ENCODE measurements at regions not wholly inside any gene's neighbourhood (a gene's known extent, or its start where the extent isn't known, plus 50 kb on each side); places are given as distances from the start of the nearest gene placed in this dataset.

GRCh38 chr22:49594078-49594477 is 233.6 kb downstream of the BRD1 start:
- no peak overlapping the region for H3K4me3 ChIP-seq (ENCODE audit: low read depth in 1 of 5, low read length in 5 of 5)
- H3K9me3 ChIP-seq (ENCODE audit: control insufficient read depth in 5 of 5, low read length in 5 of 5), result peaks cover 0 to 31% (median 0%) of the 10 kb centered on the region in 5 donors
- no peak overlapping the region for H3K9ac ChIP-seq (ENCODE audit: low read length in 5 of 5)
- H3K4me1 ChIP-seq (ENCODE audit: control insufficient read depth in 5 of 5, insufficient read depth in 5 of 5, low read length in 5 of 5), result peaks cover 0 to 7% (median 0%) of the 10 kb centered on the region in 5 donors
- H3K27ac ChIP-seq (ENCODE audit: low read depth, low read length), result no peak overlapping the region
- H3K27me3 ChIP-seq (ENCODE audit: control insufficient read depth in 5 of 5, insufficient read depth in 4 of 5, low read length in 5 of 5), result peaks cover 0 to 10% (median 0%) of the 10 kb centered on the region in 5 donors
- peaks cover 0 to 12% (median 0%) of the 10 kb centered on the region in 5 donors for H3K36me3 ChIP-seq (ENCODE audit: control insufficient read depth in 5 of 5, insufficient read depth in 5 of 5, low read length in 5 of 5)

GRCh38 chr22:49593509-49593908 is 234.2 kb downstream of the BRD1 start:
- peaks cover 0 to 31% (median 0%) of the 10 kb centered on the region in 5 donors for H3K9me3 ChIP-seq (ENCODE audit: control insufficient read depth in 5 of 5, low read length in 5 of 5)
- peaks cover 0 to 7% (median 0%) of the 10 kb centered on the region in 5 donors for H3K27me3 ChIP-seq (ENCODE audit: control insufficient read depth in 5 of 5, insufficient read depth in 4 of 5, low read length in 5 of 5)
- H3K36me3 ChIP-seq (ENCODE audit: control insufficient read depth in 5 of 5, insufficient read depth in 5 of 5, low read length in 5 of 5), result peaks cover 0 to 12% (median 0%) of the 10 kb centered on the region in 5 donors
- H3K4me3 ChIP-seq (ENCODE audit: low read depth in 1 of 5, low read length in 5 of 5), result no peak overlapping the region
- H3K4me1 ChIP-seq (ENCODE audit: control insufficient read depth in 5 of 5, insufficient read depth in 5 of 5, low read length in 5 of 5), result peaks cover 0 to 7% (median 0%) of the 10 kb centered on the region in 5 donors
- H3K27ac ChIP-seq (ENCODE audit: low read depth, low read length), result no peak overlapping the region
- H3K9ac ChIP-seq (ENCODE audit: low read length in 5 of 5), result no peak overlapping the region

GRCh38 chr22:49592780-49593501 is 234.7 kb downstream of the BRD1 start:
- peaks cover 0 to 12% (median 0%) of the 10 kb centered on the region in 5 donors for H3K36me3 ChIP-seq (ENCODE audit: control insufficient read depth in 5 of 5, insufficient read depth in 5 of 5, low read length in 5 of 5)
- peaks cover 0 to 7% (median 0%) of the 10 kb centered on the region in 5 donors for H3K4me1 ChIP-seq (ENCODE audit: control insufficient read depth in 5 of 5, insufficient read depth in 5 of 5, low read length in 5 of 5)
- no peak overlapping the region for H3K4me3 ChIP-seq (ENCODE audit: low read depth in 1 of 5, low read length in 5 of 5)
- H3K27ac ChIP-seq (ENCODE audit: low read depth, low read length), result no peak overlapping the region
- H3K27me3 ChIP-seq (ENCODE audit: control insufficient read depth in 5 of 5, insufficient read depth in 4 of 5, low read length in 5 of 5), result peaks cover 0 to 3% (median 0%) of the 10 kb centered on the region in 5 donors
- H3K9ac ChIP-seq (ENCODE audit: low read length in 5 of 5), result no peak overlapping the region
- H3K9me3 ChIP-seq (ENCODE audit: control insufficient read depth in 5 of 5, low read length in 5 of 5), result peaks cover 0 to 31% (median 0%) of the 10 kb centered on the region in 5 donors

- H3K9ac ChIP-seq (ENCODE audit: low read length in 5 of 5), result no peak overlapping the region
- H3K4me3 ChIP-seq (ENCODE audit: low read depth in 1 of 5, low read length in 5 of 5), result no peak overlapping the region
- peaks cover 0 to 20% (median 0%) of the 10 kb centered on the region in 5 donors for H3K9me3 ChIP-seq (ENCODE audit: control insufficient read depth in 5 of 5, low read length in 5 of 5)
- peaks cover 0 to 7% (median 0%) of the 10 kb centered on the region in 5 donors for H3K4me1 ChIP-seq (ENCODE audit: control insufficient read depth in 5 of 5, insufficient read depth in 5 of 5, low read length in 5 of 5)
- no peak overlapping the region for H3K27ac ChIP-seq (ENCODE audit: low read depth, low read length)
- H3K27me3 ChIP-seq (ENCODE audit: control insufficient read depth in 5 of 5, insufficient read depth in 4 of 5, low read length in 5 of 5), result peaks cover 0 to 6% (median 0%) of the 10 kb centered on the region in 5 donors
- peaks cover 0 to 14% (median 0%) of the 10 kb centered on the region in 5 donors for H3K36me3 ChIP-seq (ENCODE audit: control insufficient read depth in 5 of 5, insufficient read depth in 5 of 5, low read length in 5 of 5)
These were observed 236.7 kb downstream of the BRD1 start for GRCh38 chr22:49590851-49591445.

- H3K36me3 ChIP-seq (ENCODE audit: control insufficient read depth in 5 of 5, insufficient read depth in 5 of 5, low read length in 5 of 5), result peaks cover 0 to 8% (median 0%) of the 10 kb centered on the region in 5 donors
- peaks cover 0 to 7% (median 0%) of the 10 kb centered on the region in 5 donors for H3K4me1 ChIP-seq (ENCODE audit: control insufficient read depth in 5 of 5, insufficient read depth in 5 of 5, low read length in 5 of 5)
- no peak overlapping the region for H3K4me3 ChIP-seq (ENCODE audit: low read depth in 1 of 5, low read length in 5 of 5)
- H3K27ac ChIP-seq (ENCODE audit: low read depth, low read length), result no peak overlapping the region
- no peak overlapping the region for H3K9ac ChIP-seq (ENCODE audit: low read length in 5 of 5)
- H3K9me3 ChIP-seq (ENCODE audit: control insufficient read depth in 5 of 5, low read length in 5 of 5), result peaks cover 0 to 14% (median 0%) of the 10 kb centered on the region in 5 donors
- H3K27me3 ChIP-seq (ENCODE audit: control insufficient read depth in 5 of 5, insufficient read depth in 4 of 5, low read length in 5 of 5), result peaks cover 0 to 6% (median 0%) of the 10 kb centered on the region in 5 donors
These were observed 237.3 kb downstream of the BRD1 start for GRCh38 chr22:49590381-49590780.

- Histone ChIP-seq H3K9ac (ENCODE audit: low read length in 5 of 5) (no peak overlapping the region), H3K27ac (ENCODE audit: low read depth, low read length) (no peak overlapping the region), H3K36me3 (ENCODE audit: control insufficient read depth in 5 of 5, insufficient read depth in 5 of 5, low read length in 5 of 5) (peaks cover 0 to 4% (median 0%) of the 10 kb centered on the region in 5 donors), H3K9me3 (ENCODE audit: control insufficient read depth in 5 of 5, low read length in 5 of 5) (peaks cover 0 to 9% (median 0%) of the 10 kb centered on the region in 5 donors), H3K4me3 (ENCODE audit: low read depth in 1 of 5, low read length in 5 of 5) (no peak overlapping the region), H3K4me1 (ENCODE audit: control insufficient read depth in 5 of 5, insufficient read depth in 5 of 5, low read length in 5 of 5) (peaks cover 0 to 7% (median 0%) of the 10 kb centered on the region in 5 donors), H3K27me3 (ENCODE audit: control insufficient read depth in 5 of 5, insufficient read depth in 4 of 5, low read length in 5 of 5) (peaks cover 0 to 6% (median 0%) of the 10 kb centered on the region in 5 donors)
These were observed 237.9 kb downstream of the BRD1 start for GRCh38 chr22:49589811-49590210.

GRCh38 chr22:49589301-49589700 is 238.4 kb downstream of the BRD1 start:
- Histone ChIP-seq H3K9ac (ENCODE audit: low read length in 5 of 5) (no peak overlapping the region), H3K27me3 (ENCODE audit: control insufficient read depth in 5 of 5, insufficient read depth in 4 of 5, low read length in 5 of 5) (peaks cover 0 to 6% (median 0%) of the 10 kb centered on the region in 5 donors), H3K27ac (ENCODE audit: low read depth, low read length) (no peak overlapping the region), H3K36me3 (ENCODE audit: control insufficient read depth in 5 of 5, insufficient read depth in 5 of 5, low read length in 5 of 5) (peaks cover 0 to 4% (median 0%) of the 10 kb centered on the region in 5 donors), H3K4me1 (ENCODE audit: control insufficient read depth in 5 of 5, insufficient read depth in 5 of 5, low read length in 5 of 5) (peaks cover 0 to 7% (median 0%) of the 10 kb centered on the region in 5 donors), H3K9me3 (ENCODE audit: control insufficient read depth in 5 of 5, low read length in 5 of 5) (peaks cover 0 to 5% (median 0%) of the 10 kb centered on the region in 5 donors), H3K4me3 (ENCODE audit: low read depth in 1 of 5, low read length in 5 of 5) (no peak overlapping the region)

GRCh38 chr22:49588739-49589138 is 238.9 kb downstream of the BRD1 start:
- Histone ChIP-seq H3K27ac (ENCODE audit: low read depth, low read length) (no peak overlapping the region), H3K36me3 (ENCODE audit: control insufficient read depth in 5 of 5, insufficient read depth in 5 of 5, low read length in 5 of 5) (peaks cover 0 to 4% (median 0%) of the 10 kb centered on the region in 5 donors), H3K27me3 (ENCODE audit: control insufficient read depth in 5 of 5, insufficient read depth in 4 of 5, low read length in 5 of 5) (peaks cover 0 to 6% (median 0%) of the 10 kb centered on the region in 5 donors), H3K4me3 (ENCODE audit: low read depth in 1 of 5, low read length in 5 of 5) (no peak overlapping the region), H3K4me1 (ENCODE audit: control insufficient read depth in 5 of 5, insufficient read depth in 5 of 5, low read length in 5 of 5) (peaks cover 0 to 7% (median 0%) of the 10 kb centered on the region in 5 donors), H3K9me3 (ENCODE audit: control insufficient read depth in 5 of 5, low read length in 5 of 5) (no peaks in the 10 kb centered on the region), H3K9ac (ENCODE audit: low read length in 5 of 5) (no peak overlapping the region)

- Histone ChIP-seq H3K27me3 (ENCODE audit: control insufficient read depth in 5 of 5, insufficient read depth in 4 of 5, low read length in 5 of 5) (peaks cover 0 to 6% (median 0%) of the 10 kb centered on the region in 5 donors), H3K4me3 (ENCODE audit: low read depth in 1 of 5, low read length in 5 of 5) (no peak overlapping the region), H3K4me1 (ENCODE audit: control insufficient read depth in 5 of 5, insufficient read depth in 5 of 5, low read length in 5 of 5) (peaks cover 0 to 2% (median 0%) of the 10 kb centered on the region in 5 donors), H3K9me3 (ENCODE audit: control insufficient read depth in 5 of 5, low read length in 5 of 5) (no peaks in the 10 kb centered on the region), H3K36me3 (ENCODE audit: control insufficient read depth in 5 of 5, insufficient read depth in 5 of 5, low read length in 5 of 5) (peaks cover 0 to 4% (median 0%) of the 10 kb centered on the region in 5 donors), H3K9ac (ENCODE audit: low read length in 5 of 5) (no peak overlapping the region), H3K27ac (ENCODE audit: low read depth, low read length) (no peak overlapping the region)
These were observed 239.7 kb downstream of the BRD1 start for GRCh38 chr22:49587987-49588386.

- no peak overlapping the region for H3K27ac ChIP-seq (ENCODE audit: low read depth, low read length)
- H3K4me3 ChIP-seq (ENCODE audit: low read depth in 1 of 5, low read length in 5 of 5), result no peak overlapping the region
- peaks cover 0 to 4% (median 0%) of the 10 kb centered on the region in 5 donors for H3K36me3 ChIP-seq (ENCODE audit: control insufficient read depth in 5 of 5, insufficient read depth in 5 of 5, low read length in 5 of 5)
- H3K9me3 ChIP-seq (ENCODE audit: control insufficient read depth in 5 of 5, low read length in 5 of 5), result no peaks in the 10 kb centered on the region
- H3K27me3 ChIP-seq (ENCODE audit: control insufficient read depth in 5 of 5, insufficient read depth in 4 of 5, low read length in 5 of 5), result peaks cover 0 to 6% (median 0%) of the 10 kb centered on the region in 5 donors
- H3K9ac ChIP-seq (ENCODE audit: low read length in 5 of 5), result no peak overlapping the region
- H3K4me1 ChIP-seq (ENCODE audit: control insufficient read depth in 5 of 5, insufficient read depth in 5 of 5, low read length in 5 of 5), result no peaks in the 10 kb centered on the region
These were observed 240.3 kb downstream of the BRD1 start for GRCh38 chr22:49587421-49587820.
